ENCODE measurements at regions not wholly inside any gene's neighbourhood (a gene's known extent, or its start where the extent isn't known, plus 50 kb on each side); places are given as distances from the start of the nearest gene placed in this dataset.
"Not testable (repeated sequence)": the region's sequence is repeated elsewhere in the genome, so short reads cannot be mapped to it uniquely, and the experiment has no call there.

- Histone ChIP-seq H3K4me1 (no peaks in the 10 kb centered on the region), H3K4me3 (no peak overlapping the region), H3K27me3 (peaks cover 0 to 5% (median 0%) of the 10 kb centered on the region in 7 donors), H3K9me3 (no peaks in the 10 kb centered on the region), H3K36me3 (no peaks in the 10 kb centered on the region), H3K27ac (no peak overlapping the region)
- no peak for DNase-seq
- WGBS, 2 donors, result 38 to 40% methylated on average over 8 of the region's 8 CpGs
- TF ChIP-seq, protein P1, sequence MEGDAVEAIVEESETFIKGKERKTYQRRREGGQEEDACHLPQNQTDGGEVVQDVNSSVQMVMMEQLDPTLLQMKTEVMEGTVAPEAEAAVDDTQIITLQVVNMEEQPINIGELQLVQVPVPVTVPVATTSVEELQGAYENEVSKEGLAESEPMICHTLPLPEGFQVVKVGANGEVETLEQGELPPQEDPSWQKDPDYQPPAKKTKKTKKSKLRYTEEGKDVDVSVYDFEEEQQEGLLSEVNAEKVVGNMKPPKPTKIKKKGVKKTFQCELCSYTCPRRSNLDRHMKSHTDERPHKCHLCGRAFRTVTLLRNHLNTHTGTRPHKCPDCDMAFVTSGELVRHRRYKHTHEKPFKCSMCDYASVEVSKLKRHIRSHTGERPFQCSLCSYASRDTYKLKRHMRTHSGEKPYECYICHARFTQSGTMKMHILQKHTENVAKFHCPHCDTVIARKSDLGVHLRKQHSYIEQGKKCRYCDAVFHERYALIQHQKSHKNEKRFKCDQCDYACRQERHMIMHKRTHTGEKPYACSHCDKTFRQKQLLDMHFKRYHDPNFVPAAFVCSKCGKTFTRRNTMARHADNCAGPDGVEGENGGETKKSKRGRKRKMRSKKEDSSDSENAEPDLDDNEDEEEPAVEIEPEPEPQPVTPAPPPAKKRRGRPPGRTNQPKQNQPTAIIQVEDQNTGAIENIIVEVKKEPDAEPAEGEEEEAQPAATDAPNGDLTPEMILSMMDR (IDR thresholded peaks at IDR 0.05), result no peak
- intact Hi-C loops (cut with DNase I), result no loop called here
- ATAC-seq, result peak in 1 of 8 donors; percentile 37
These were observed 854.1 kb downstream of the KCNJ2 start for GRCh38 chr17:71023249-71024030.

- DNase-seq (no peak), ATAC-seq (no peak)
- no peak overlapping the region for H3K27ac ChIP-seq
- peaks cover 0 to 5% (median 0%) of the 10 kb centered on the region in 7 donors for H3K27me3 ChIP-seq
- TF ChIP-seq, protein P1 (IDR thresholded peaks at IDR 0.05), result no peak
- no peak overlapping the region for H3K4me3 ChIP-seq
- 61 to 66% methylated on average over 3 of the region's 3 CpGs for WGBS, 2 donors
- H3K4me1 ChIP-seq, result no peaks in the 10 kb centered on the region
- no peaks in the 10 kb centered on the region for H3K36me3 ChIP-seq
- no peaks in the 10 kb centered on the region for H3K9me3 ChIP-seq
- intact Hi-C loops (cut with DNase I), result no loop called here
These were observed 854.8 kb downstream of the KCNJ2 start for GRCh38 chr17:71024172-71024571.

DNA sequence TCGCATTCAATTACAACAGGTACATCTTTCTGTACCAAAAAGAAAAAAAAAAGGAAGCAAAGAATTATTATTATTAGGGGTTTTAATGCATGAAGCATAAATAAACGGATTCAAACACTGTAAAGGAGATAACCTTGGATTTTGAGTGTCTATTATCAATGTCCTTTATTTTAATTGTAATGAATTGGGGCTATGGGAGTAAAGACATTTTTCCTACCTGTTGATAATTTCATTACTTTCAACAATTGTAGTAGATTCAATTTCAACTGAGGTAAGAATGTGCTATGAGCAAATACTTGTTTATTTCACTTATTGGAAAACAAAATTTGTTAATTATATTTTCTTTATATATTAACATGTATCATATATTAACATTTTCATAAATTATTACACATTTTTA, 855.6 kb downstream of the KCNJ2 start:
- WGBS, 2 donors, result 70 to 74% methylated on average over 2 of the region's 2 CpGs
- Histone ChIP-seq H3K36me3 (no peaks in the 10 kb centered on the region), H3K4me3 (no peak overlapping the region), H3K27ac (no peak overlapping the region), H3K9me3 (no peaks in the 10 kb centered on the region), H3K27me3 (peaks cover 0 to 5% (median 0%) of the 10 kb centered on the region in 7 donors), H3K4me1 (no peaks in the 10 kb centered on the region)
- ATAC-seq, result no peak
- intact Hi-C loops (cut with DNase I), result no loop called here
- TF ChIP-seq, protein P1 (IDR thresholded peaks at IDR 0.05), result no peak
- DNase-seq, result no peak

GRCh38 chr17:71029246-71029645, 859.9 kb downstream of the KCNJ2 start:
- Histone ChIP-seq H3K4me1 (no peaks in the 10 kb centered on the region), H3K27me3 (no peaks in the 10 kb centered on the region), H3K9me3 (no peaks in the 10 kb centered on the region), H3K27ac (no peak overlapping the region), H3K4me3 (no peak overlapping the region), H3K36me3 (no peaks in the 10 kb centered on the region)
- DNase-seq (no peak), ATAC-seq (no peak)
- intact Hi-C loops (cut with DNase I), result no loop called here
- TF ChIP-seq, protein P1 (IDR thresholded peaks at IDR 0.05), result no peak

DNA sequence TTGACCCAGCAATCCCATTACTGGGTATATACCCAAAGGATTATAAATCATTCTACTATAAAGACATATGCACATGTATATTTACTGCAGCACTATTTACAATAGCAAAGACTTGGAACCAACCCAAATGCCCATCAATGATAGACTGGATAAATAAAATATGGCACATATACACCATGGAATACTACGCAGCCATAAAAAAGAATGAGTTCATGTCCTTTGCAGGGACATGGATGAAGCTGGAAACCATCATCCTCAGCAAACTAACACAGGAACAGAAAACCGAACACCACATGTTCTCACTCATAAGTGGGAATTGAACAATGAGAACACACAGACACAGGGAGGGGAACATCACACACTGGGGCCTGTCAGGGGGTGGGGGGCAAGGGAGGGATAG, 862.0 kb downstream of the KCNJ2 start:
- H3K4me3 ChIP-seq, H3K27ac ChIP-seq, H3K36me3 ChIP-seq, ATAC-seq, DNase-seq, H3K4me1 ChIP-seq, H3K27me3 ChIP-seq, H3K9me3 ChIP-seq: not testable (repeated sequence)
- intact Hi-C loops (cut with DNase I), result loop anchor here in 1 of 10 donors (5.0 kb wide), 1 partner anchor 49 kb away; no protein-coding TSS in a partner anchor
- WGBS, 2 donors, result 83 to 94% methylated on average over 2 of the region's 2 CpGs
